ENCODE measurements at regions not wholly inside any gene's neighbourhood (a gene's known extent, or its start where the extent isn't known, plus 50 kb on each side); places are given as distances from the start of the nearest gene placed in this dataset.

GRCh38 chr9:80030801-80031200, 459.0 kb downstream of the TLE4 start:
- Histone ChIP-seq H3K4me3 (no peak overlapping the region), H3K27ac (no peak overlapping the region), H3K36me3 (no peaks in the 10 kb centered on the region), H3K9me3 (peaks cover 0 to 4% of the 10 kb centered on the region in 2 donors), H3K4me1 (no peaks in the 10 kb centered on the region), H3K27me3 (no peaks in the 10 kb centered on the region)
- intact Hi-C loops (cut with DNase I): no loop called here
- ATAC-seq: peak; percentile 73
- DNase-seq: no peak
- TF ChIP-seq CTCF (IDR thresholded peaks at IDR 0.05): no peak

- DNase-seq (peak in 1 of 4 donors; percentile 35), ATAC-seq (peak; percentile 62)
- no peaks in the 10 kb centered on the region for H3K36me3 ChIP-seq
- no peak overlapping the region for H3K4me3 ChIP-seq
- no peaks in the 10 kb centered on the region for H3K27me3 ChIP-seq
- no peak for TF ChIP-seq CTCF (IDR thresholded peaks at IDR 0.05)
- H3K9me3 ChIP-seq: peaks cover 0 to 4% of the 10 kb centered on the region in 2 donors
- H3K27ac ChIP-seq: no peak overlapping the region
- intact Hi-C loops (cut with DNase I): no loop called here
- no peaks in the 10 kb centered on the region for H3K4me1 ChIP-seq
These were observed 456.7 kb downstream of the TLE4 start for GRCh38 chr9:80028501-80028900.

GRCh38 chr9:80025796-80026520, 454.2 kb downstream of the TLE4 start:
- intact Hi-C loops (cut with DNase I): no loop called here
- no peaks in the 10 kb centered on the region for H3K36me3 ChIP-seq
- H3K27ac ChIP-seq: no peak overlapping the region
- no peak for DNase-seq
- H3K27me3 ChIP-seq: no peaks in the 10 kb centered on the region
- H3K4me1 ChIP-seq: no peaks in the 10 kb centered on the region
- no peak overlapping the region for H3K4me3 ChIP-seq
- no peak for TF ChIP-seq CTCF (IDR thresholded peaks at IDR 0.05)
- H3K9me3 ChIP-seq: no peaks in the 10 kb centered on the region
- no peak for ATAC-seq

- Histone ChIP-seq H3K9me3 (no peaks in the 10 kb centered on the region), H3K4me3 (no peak overlapping the region), H3K27me3 (no peaks in the 10 kb centered on the region), H3K27ac (no peak overlapping the region), H3K4me1 (no peaks in the 10 kb centered on the region), H3K36me3 (no peaks in the 10 kb centered on the region)
- no peak for ATAC-seq
- no peak for TF ChIP-seq CTCF (IDR thresholded peaks at IDR 0.05)
- intact Hi-C loops (cut with DNase I): no loop called here
- no peak for DNase-seq
These were observed 453.4 kb downstream of the TLE4 start for GRCh38 chr9:80025131-80025530.

- H3K27ac ChIP-seq: no peak overlapping the region
- no peaks in the 10 kb centered on the region for H3K36me3 ChIP-seq
- intact Hi-C loops (cut with DNase I): no loop called here
- H3K27me3 ChIP-seq: no peaks in the 10 kb centered on the region
- H3K4me3 ChIP-seq: no peak overlapping the region
- ATAC-seq (no peak), DNase-seq (no peak)
- no peaks in the 10 kb centered on the region for H3K9me3 ChIP-seq
- no peaks in the 10 kb centered on the region for H3K4me1 ChIP-seq
- TF ChIP-seq CTCF (IDR thresholded peaks at IDR 0.05): no peak
These were observed 448.8 kb downstream of the TLE4 start for GRCh38 chr9:80020530-80020929.

All from left lung (tissue), 4 donors.